ENCODE measurements at regions not wholly inside any gene's neighbourhood (a gene's known extent, or its start where the extent isn't known, plus 50 kb on each side); places are given as distances from the start of the nearest gene placed in this dataset.

DNA sequence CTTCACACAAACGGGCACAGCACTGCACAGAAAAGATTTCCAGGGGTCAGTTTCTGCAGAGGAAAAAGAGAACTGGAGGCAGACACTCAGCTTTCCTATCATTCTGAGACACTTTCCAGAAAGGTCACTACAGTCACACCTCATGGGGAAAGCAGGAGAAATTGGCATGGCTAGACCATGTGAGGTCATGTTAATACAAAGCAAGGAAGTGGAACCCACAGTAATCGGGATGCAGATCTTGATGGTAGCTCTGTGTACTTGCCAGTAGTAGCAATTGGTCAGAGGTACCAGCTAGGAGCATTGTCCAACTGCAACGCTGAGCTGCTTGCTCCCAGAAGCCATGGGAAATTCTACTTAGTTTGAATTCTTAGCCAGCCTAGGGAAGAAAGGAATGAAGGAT, 255.3 kb upstream of the PCDH10 start:
- H3K36me3 Mint-ChIP-seq (ENCODE audit: unreplicated experiment): no peaks in the 10 kb centered on the region
- no peak overlapping the region for H3K4me3 Mint-ChIP-seq (ENCODE audit: unreplicated experiment)
- H3K9me3 Mint-ChIP-seq (ENCODE audit: unreplicated experiment): no peaks in the 10 kb centered on the region
- TF ChIP-seq, protein P1, sequence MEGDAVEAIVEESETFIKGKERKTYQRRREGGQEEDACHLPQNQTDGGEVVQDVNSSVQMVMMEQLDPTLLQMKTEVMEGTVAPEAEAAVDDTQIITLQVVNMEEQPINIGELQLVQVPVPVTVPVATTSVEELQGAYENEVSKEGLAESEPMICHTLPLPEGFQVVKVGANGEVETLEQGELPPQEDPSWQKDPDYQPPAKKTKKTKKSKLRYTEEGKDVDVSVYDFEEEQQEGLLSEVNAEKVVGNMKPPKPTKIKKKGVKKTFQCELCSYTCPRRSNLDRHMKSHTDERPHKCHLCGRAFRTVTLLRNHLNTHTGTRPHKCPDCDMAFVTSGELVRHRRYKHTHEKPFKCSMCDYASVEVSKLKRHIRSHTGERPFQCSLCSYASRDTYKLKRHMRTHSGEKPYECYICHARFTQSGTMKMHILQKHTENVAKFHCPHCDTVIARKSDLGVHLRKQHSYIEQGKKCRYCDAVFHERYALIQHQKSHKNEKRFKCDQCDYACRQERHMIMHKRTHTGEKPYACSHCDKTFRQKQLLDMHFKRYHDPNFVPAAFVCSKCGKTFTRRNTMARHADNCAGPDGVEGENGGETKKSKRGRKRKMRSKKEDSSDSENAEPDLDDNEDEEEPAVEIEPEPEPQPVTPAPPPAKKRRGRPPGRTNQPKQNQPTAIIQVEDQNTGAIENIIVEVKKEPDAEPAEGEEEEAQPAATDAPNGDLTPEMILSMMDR (IDR thresholded peaks at IDR 0.05): no peak
- H3K27me3 Mint-ChIP-seq (ENCODE audit: unreplicated experiment): no peaks in the 10 kb centered on the region
- no peaks in the 10 kb centered on the region for H3K4me1 Mint-ChIP-seq (ENCODE audit: unreplicated experiment)
- DNase-seq (ENCODE audit: extremely low spot score, unreplicated experiment): no peak
- no peak overlapping the region for H3K27ac Mint-ChIP-seq (ENCODE audit: unreplicated experiment)

DNA sequence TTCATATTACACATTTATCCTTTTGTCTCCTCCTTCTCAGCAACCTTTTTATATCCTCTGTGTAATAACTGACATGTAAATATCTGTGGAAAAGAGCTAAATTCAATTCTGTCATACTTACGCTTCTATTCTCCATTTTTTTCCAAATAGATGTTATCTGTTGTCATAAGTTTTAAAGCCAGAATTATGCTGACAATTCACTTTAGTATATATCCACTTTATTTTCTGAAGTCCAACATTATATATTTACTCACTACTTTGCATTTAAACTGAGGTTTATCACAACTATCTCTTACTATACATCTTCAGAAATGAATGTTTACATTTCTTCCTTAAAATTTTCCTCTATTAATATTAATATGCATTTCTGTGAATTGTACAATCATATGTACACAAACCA, 247.9 kb upstream of the PCDH10 start:
- Mint-ChIP-seq H3K27me3 (ENCODE audit: unreplicated experiment) (no peaks in the 10 kb centered on the region), H3K36me3 (ENCODE audit: unreplicated experiment) (no peaks in the 10 kb centered on the region), H3K27ac (ENCODE audit: unreplicated experiment) (no peak overlapping the region), H3K4me1 (ENCODE audit: unreplicated experiment) (no peaks in the 10 kb centered on the region), H3K9me3 (ENCODE audit: unreplicated experiment) (peaks cover 2% of the 10 kb centered on the region), H3K4me3 (ENCODE audit: unreplicated experiment) (no peak overlapping the region)
- no peak for DNase-seq (ENCODE audit: extremely low spot score, unreplicated experiment)
- TF ChIP-seq, protein P1 (IDR thresholded peaks at IDR 0.05): no peak

DNA sequence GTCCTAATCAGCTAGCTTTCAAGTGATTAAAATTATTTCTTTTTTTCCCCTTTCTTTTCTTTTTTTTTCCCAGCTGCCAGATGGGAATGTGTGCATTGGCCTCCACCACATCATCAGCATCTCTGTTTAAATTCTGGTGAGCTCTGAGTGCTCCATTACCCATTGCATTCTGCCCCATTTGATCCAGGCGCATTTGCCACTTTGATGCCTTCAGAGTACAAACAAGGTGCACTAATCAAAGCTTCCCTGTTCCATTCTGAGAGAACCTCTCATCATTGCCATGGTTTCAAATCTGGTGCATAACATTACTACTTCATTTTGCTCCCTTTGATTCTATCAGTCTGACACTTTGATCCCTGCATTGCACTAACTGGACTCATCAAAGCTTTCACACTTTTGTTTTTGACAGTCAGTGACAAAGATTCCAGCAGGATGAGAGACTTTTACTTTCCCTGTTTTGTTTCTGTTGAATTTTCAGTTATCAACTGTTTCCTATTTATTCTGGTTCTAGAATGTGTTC, 238.8 kb upstream of the PCDH10 start:
- TF ChIP-seq, protein P1 (IDR thresholded peaks at IDR 0.05): no peak
- no peaks in the 10 kb centered on the region for H3K4me1 Mint-ChIP-seq (ENCODE audit: unreplicated experiment)
- H3K36me3 Mint-ChIP-seq (ENCODE audit: unreplicated experiment): no peaks in the 10 kb centered on the region
- peaks cover 3% of the 10 kb centered on the region for H3K9me3 Mint-ChIP-seq (ENCODE audit: unreplicated experiment)
- no peaks in the 10 kb centered on the region for H3K27me3 Mint-ChIP-seq (ENCODE audit: unreplicated experiment)
- H3K27ac Mint-ChIP-seq (ENCODE audit: unreplicated experiment): no peak overlapping the region
- no peak for DNase-seq (ENCODE audit: extremely low spot score, unreplicated experiment)
- H3K4me3 Mint-ChIP-seq (ENCODE audit: unreplicated experiment): no peak overlapping the region

DNA sequence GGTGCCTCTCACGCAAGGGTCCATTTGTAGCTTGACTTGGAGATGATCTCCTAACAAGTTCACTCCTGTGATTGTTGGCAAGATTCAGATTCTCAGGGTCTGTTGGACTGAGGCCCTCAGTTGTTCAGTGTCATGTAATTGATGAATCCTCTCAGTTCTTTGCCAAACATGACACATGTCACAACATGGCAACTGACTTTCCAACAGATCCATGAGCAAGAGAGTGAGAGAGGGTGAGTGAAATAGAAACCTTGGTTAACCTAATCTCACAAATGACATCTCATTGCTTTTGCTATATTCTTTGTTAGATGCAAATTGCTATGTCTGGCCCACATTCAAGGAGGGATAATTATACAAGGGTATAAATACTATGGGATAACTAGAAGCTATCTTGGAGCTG, 231.0 kb upstream of the PCDH10 start:
- no peak overlapping the region for H3K27ac Mint-ChIP-seq (ENCODE audit: unreplicated experiment)
- TF ChIP-seq, protein P1 (IDR thresholded peaks at IDR 0.05): no peak
- no peaks in the 10 kb centered on the region for H3K36me3 Mint-ChIP-seq (ENCODE audit: unreplicated experiment)
- H3K9me3 Mint-ChIP-seq (ENCODE audit: unreplicated experiment): no peaks in the 10 kb centered on the region
- DNase-seq (ENCODE audit: extremely low spot score, unreplicated experiment): no peak
- no peaks in the 10 kb centered on the region for H3K27me3 Mint-ChIP-seq (ENCODE audit: unreplicated experiment)
- H3K4me1 Mint-ChIP-seq (ENCODE audit: unreplicated experiment): no peaks in the 10 kb centered on the region
- H3K4me3 Mint-ChIP-seq (ENCODE audit: unreplicated experiment): no peak overlapping the region

DNA sequence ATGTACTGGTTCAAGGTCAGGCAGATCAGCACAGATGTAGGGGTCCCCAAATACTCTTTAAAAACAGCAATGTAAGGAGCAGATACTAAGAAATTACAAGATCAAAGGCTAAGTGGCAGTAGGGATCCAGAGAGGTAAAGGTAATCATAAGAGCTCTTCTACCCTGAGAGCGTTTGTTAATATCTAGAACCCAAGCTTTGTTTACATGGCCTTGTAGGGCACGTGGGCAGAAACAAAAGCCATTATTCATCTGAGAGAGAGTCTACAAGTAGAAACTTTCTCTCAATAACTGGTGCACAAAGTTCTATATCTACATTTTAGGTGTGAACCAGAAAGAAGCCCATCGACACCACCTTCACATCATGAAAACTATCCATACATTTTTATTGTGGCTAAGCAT, 225.6 kb upstream of the PCDH10 start:
- Mint-ChIP-seq H3K4me3 (ENCODE audit: unreplicated experiment) (no peak overlapping the region), H3K27ac (ENCODE audit: unreplicated experiment) (no peak overlapping the region), H3K36me3 (ENCODE audit: unreplicated experiment) (no peaks in the 10 kb centered on the region), H3K27me3 (ENCODE audit: unreplicated experiment) (no peaks in the 10 kb centered on the region), H3K9me3 (ENCODE audit: unreplicated experiment) (no peaks in the 10 kb centered on the region), H3K4me1 (ENCODE audit: unreplicated experiment) (no peaks in the 10 kb centered on the region)
- DNase-seq (ENCODE audit: extremely low spot score, unreplicated experiment): no peak
- TF ChIP-seq, protein P1 (IDR thresholded peaks at IDR 0.05): no peak

Measured in osteocyte (in vitro differentiated cells).